ENCODE measurements at regions not wholly inside any gene's neighbourhood (a gene's known extent, or its start where the extent isn't known, plus 50 kb on each side); places are given as distances from the start of the nearest gene placed in this dataset.

DNA sequence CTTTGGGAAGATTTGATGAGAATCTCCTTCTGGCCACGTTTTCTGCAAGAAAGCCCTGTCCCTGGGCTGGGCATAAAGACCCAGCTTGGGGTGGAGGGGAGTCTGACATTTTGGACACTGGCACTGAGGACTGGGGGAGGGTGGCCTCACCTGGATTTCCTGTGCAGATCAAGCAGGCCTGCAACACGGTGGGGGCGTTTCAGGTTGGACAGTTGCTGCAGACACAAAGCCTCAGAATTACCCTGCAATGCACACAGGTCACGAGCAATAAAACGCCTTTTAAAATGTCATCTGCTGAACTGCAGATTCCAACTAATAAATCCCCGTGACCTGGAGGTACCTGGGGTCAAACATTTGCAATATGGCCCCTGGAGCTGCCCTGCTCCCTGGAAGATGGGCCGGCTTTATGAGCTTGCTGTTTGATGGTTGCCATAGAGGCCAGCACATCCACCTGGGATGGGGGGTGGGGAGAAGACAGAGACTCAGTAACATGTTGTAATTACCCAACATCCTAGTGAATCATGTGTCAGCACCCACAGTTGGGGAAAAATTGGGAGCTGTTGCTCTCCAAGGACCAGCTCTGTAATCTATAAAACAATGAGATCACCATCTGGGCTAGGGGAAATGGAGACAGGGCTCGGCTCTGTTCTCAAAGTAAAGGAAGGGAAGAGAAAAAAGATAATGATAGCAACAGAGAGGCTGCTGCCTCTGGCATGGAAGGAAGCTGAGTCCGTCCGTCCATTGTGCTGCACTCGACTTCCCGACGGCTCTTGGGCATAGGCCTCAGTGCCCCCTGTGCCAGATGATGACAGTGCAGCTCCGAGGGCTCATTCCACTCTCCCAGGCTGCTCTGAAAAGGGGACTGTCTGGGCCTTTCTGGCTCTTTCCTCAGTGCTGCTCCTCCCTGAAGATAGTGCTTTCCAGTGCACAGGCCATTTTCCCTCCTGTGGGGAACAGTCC is 340.3 kb downstream of the CYRIA start:
- TF ChIP-seq, protein P1, sequence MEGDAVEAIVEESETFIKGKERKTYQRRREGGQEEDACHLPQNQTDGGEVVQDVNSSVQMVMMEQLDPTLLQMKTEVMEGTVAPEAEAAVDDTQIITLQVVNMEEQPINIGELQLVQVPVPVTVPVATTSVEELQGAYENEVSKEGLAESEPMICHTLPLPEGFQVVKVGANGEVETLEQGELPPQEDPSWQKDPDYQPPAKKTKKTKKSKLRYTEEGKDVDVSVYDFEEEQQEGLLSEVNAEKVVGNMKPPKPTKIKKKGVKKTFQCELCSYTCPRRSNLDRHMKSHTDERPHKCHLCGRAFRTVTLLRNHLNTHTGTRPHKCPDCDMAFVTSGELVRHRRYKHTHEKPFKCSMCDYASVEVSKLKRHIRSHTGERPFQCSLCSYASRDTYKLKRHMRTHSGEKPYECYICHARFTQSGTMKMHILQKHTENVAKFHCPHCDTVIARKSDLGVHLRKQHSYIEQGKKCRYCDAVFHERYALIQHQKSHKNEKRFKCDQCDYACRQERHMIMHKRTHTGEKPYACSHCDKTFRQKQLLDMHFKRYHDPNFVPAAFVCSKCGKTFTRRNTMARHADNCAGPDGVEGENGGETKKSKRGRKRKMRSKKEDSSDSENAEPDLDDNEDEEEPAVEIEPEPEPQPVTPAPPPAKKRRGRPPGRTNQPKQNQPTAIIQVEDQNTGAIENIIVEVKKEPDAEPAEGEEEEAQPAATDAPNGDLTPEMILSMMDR (conservative IDR thresholded peaks at IDR 0.05 in 1 of 2, IDR thresholded peaks at IDR 0.05 in 1 of 2; ENCODE audit: extremely low read depth in 1 of 2, insufficient read depth in 1 of 2, low read depth in 1 of 2, low read length in 2 of 2): no peak
- no peak for TF ChIP-seq EZH2 (IDR thresholded peaks at IDR 0.05; ENCODE audit: borderline replicate concordance, low read length)
